SU-DHL-6 (cell line): ENCODE measurements at regions not wholly inside any gene's neighbourhood (a gene's known extent, or its start where the extent isn't known, plus 50 kb on each side); places are given as distances from the start of the nearest gene placed in this dataset.

ENCODE experiments used
- EZH2phosphoT487 ChIP-seq: fragments of 200-600 bp; sonication (generic), shearing (Covaris generic); conservative IDR thresholded peaks from 2 replicates; pipeline ENCODE4 v1.6.1; 2018; ENCODE audit warnings: mild to moderate bottlenecking, antibody characterized with exemption, low read length, moderate library complexity, mixed read lengths
- TF ChIP-seq, protein P1 (sequence below): fragments of 200-600 bp; sonication (generic); IDR thresholded peaks from one replicate; pipeline ENCODE4 v1.5.1; 2017; ENCODE audit warnings: antibody characterized with exemption, mild to moderate bottlenecking, low read length, moderate library complexity; ENCODE audit not compliant: insufficient read depth, poor library complexity, severe bottlenecking

DNA sequence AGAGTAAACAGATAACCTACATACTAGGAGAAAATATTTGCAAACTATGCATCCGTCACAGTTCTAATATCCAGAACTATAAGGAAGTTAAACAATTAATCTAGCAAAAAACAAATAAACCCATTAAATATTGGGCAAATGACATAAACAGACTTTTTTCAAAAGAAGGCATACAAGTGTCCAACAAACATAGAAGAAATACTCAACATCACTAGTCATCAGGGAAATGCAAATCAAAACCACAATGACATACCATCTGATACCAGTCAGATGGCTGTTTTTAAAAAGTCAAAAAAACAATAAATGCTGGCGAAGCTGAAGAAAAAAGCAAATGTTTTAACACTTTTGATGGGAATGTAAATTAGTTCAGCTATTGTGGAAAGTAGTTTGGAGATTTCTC is 1117.7 kb upstream of the MAP3K7 start:
- TF ChIP-seq, protein P1, sequence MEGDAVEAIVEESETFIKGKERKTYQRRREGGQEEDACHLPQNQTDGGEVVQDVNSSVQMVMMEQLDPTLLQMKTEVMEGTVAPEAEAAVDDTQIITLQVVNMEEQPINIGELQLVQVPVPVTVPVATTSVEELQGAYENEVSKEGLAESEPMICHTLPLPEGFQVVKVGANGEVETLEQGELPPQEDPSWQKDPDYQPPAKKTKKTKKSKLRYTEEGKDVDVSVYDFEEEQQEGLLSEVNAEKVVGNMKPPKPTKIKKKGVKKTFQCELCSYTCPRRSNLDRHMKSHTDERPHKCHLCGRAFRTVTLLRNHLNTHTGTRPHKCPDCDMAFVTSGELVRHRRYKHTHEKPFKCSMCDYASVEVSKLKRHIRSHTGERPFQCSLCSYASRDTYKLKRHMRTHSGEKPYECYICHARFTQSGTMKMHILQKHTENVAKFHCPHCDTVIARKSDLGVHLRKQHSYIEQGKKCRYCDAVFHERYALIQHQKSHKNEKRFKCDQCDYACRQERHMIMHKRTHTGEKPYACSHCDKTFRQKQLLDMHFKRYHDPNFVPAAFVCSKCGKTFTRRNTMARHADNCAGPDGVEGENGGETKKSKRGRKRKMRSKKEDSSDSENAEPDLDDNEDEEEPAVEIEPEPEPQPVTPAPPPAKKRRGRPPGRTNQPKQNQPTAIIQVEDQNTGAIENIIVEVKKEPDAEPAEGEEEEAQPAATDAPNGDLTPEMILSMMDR: no peak
- TF ChIP-seq EZH2phosphoT487: no peak
